Upper lobe of left lung (tissue), 6 donors: ENCODE measurements at regions not wholly inside any gene's neighbourhood (a gene's known extent, or its start where the extent isn't known, plus 50 kb on each side); places are given as distances from the start of the nearest gene placed in this dataset.
A peak's percentile ranks its signal among the peaks of the same experiment; 100 is the strongest.

Experiments
- ATAC-seq, 2 donors: fragments of 200-7000 bp; cut with Tn5 transposase; one replicate each; pipeline ENCODE4 v1.9.1; 2022; ENCODE audit warnings: mild to moderate bottlenecking in 2 of 2, moderate library complexity in 2 of 2; ENCODE audit not compliant: low FRiP score in 2 of 2
- DNase-seq, 2 donors: peaks; one replicate each; pipeline ENCODE4 v3.0.0-alpha.2; 2019 to 2020
- H3K27ac ChIP-seq, 4 donors: fragments of 200-600 bp; sonication (generic); one replicate each; pipeline ENCODE4 v1.5.1; 2016 to 2019
- H3K27me3 ChIP-seq, 4 donors: fragments of 200-600 bp; sonication (generic); one replicate each; pipeline ENCODE4 v1.5.1; 2017 to 2019
- H3K36me3 ChIP-seq, 4 donors: fragments of 200-600 bp; sonication (generic); one replicate each; pipeline ENCODE4 v1.5.1; 2016 to 2019
- H3K4me1 ChIP-seq, 4 donors: fragments of 200-600 bp; sonication (generic); one replicate each; pipeline ENCODE4 v1.5.1; 2018 to 2019
- H3K4me3 ChIP-seq, 4 donors: fragments of 200-600 bp; sonication (generic); one replicate each; pipeline ENCODE4 v1.5.1; 2017 to 2019; ENCODE audit warnings: mild to moderate bottlenecking in 2 of 4, moderate library complexity in 1 of 4
- H3K9me3 ChIP-seq, 4 donors: fragments of 200-600 bp; sonication (generic); one replicate each; pipeline ENCODE4 v1.5.1; 2018 to 2019
- CTCF ChIP-seq, 6 experiments: fragments of 450-650 bp in 4 of 6; fragments of 200-600 bp in 2 of 6; sonication (generic) in 2 of 6; IDR thresholded peaks; one replicate each; pipeline ENCODE4 v1.5.1; 2016 to 2019; ENCODE audit warnings: antibody characterized with exemption in 6 of 6
- EP300 ChIP-seq, 4 donors: sonication (generic); formaldehyde crosslinking; IDR thresholded peaks; one replicate each; pipeline ENCODE4 v1.5.1; 2017; ENCODE audit warnings: antibody characterized with exemption in 4 of 4, control low read depth in 2 of 4
- POLR2A ChIP-seq, 4 donors: fragments of 450-650 bp; IDR thresholded peaks; one replicate each; pipeline ENCODE4 v1.5.1; 2016 to 2017; ENCODE audit warnings: antibody characterized with exemption in 4 of 4, mild to moderate bottlenecking in 2 of 4
- POLR2AphosphoS5 ChIP-seq, 2 donors: sonication (generic); formaldehyde crosslinking; IDR thresholded peaks; one replicate each; pipeline ENCODE4 v1.5.1; 2017; ENCODE audit warnings: antibody characterized with exemption in 2 of 2
- WGBS, 2 donors: methylation state at CpG; one replicate each; pipeline ENCODE4 v1.1.5; 2017 to 2018; 5-methylcytosine and 5-hydroxymethylcytosine counted together
- donor health status: DM: no; HTN: no; CAD: no; lungs with moderate emphysema.
- donor health status: DM: no; HTN: yes; CAD: no; lungs with severe emphysema.

- 78 to 80% methylated on average over 3 of the region's 3 CpGs for WGBS, 2 donors
- Histone ChIP-seq H3K36me3 (no peaks in the 10 kb centered on the region), H3K4me3 (no peak overlapping the region), H3K4me1 (peaks cover 0 to 2% (median 0%) of the 10 kb centered on the region in 4 donors), H3K27me3 (no peaks in the 10 kb centered on the region), H3K9me3 (peaks cover 0 to 3% (median 0%) of the 10 kb centered on the region in 4 donors), H3K27ac (no peak overlapping the region)
- no peak for TF ChIP-seq CTCF (IDR thresholded peaks at IDR 0.05)
- TF ChIP-seq POLR2A (IDR thresholded peaks at IDR 0.05), result no peak
- no peak for TF ChIP-seq EP300 (IDR thresholded peaks at IDR 0.05)
- TF ChIP-seq POLR2AphosphoS5 (IDR thresholded peaks at IDR 0.05), result no peak
- DNase-seq, result no peak
- ATAC-seq, result no peak
Measured at GRCh38 chr6:139649732-139650131, 275.3 kb upstream of the CITED2 start.

- Histone ChIP-seq H3K27ac (no peak overlapping the region), H3K36me3 (no peaks in the 10 kb centered on the region), H3K4me1 (peaks cover 0 to 2% (median 0%) of the 10 kb centered on the region in 4 donors), H3K9me3 (peaks cover 0 to 3% (median 0%) of the 10 kb centered on the region in 4 donors), H3K27me3 (no peaks in the 10 kb centered on the region), H3K4me3 (no peak overlapping the region)
- DNase-seq, result no peak
- TF ChIP-seq CTCF (IDR thresholded peaks at IDR 0.05) (no peak), EP300 (IDR thresholded peaks at IDR 0.05) (no peak), POLR2A (IDR thresholded peaks at IDR 0.05) (no peak), POLR2AphosphoS5 (IDR thresholded peaks at IDR 0.05) (no peak)
- 88 to 92% methylated on average over 2 of the region's 2 CpGs for WGBS, 2 donors
- no peak for ATAC-seq
Measured at GRCh38 chr6:139649128-139649527, 274.7 kb upstream of the CITED2 start.

GRCh38 chr6:139648430-139649000 lies 274.1 kb upstream of the CITED2 start:
- 57 to 69% methylated on average over 7 of the region's 7 CpGs for WGBS, 2 donors
- no peak overlapping the region for H3K27ac ChIP-seq
- H3K4me3 ChIP-seq, result no peak overlapping the region
- peaks cover 0 to 3% (median 0%) of the 10 kb centered on the region in 4 donors for H3K9me3 ChIP-seq
- no peaks in the 10 kb centered on the region for H3K27me3 ChIP-seq
- H3K36me3 ChIP-seq, result no peaks in the 10 kb centered on the region
- peak in 1 of 2 donors; percentile 19 for ATAC-seq
- no peak for DNase-seq
- TF ChIP-seq EP300 (IDR thresholded peaks at IDR 0.05) (no peak), POLR2AphosphoS5 (IDR thresholded peaks at IDR 0.05) (no peak), POLR2A (IDR thresholded peaks at IDR 0.05) (no peak)
- peaks cover 0 to 2% (median 0%) of the 10 kb centered on the region in 4 donors for H3K4me1 ChIP-seq

- no peak for TF ChIP-seq EP300 (IDR thresholded peaks at IDR 0.05)
- TF ChIP-seq CTCF (IDR thresholded peaks at IDR 0.05), result no peak
- TF ChIP-seq POLR2AphosphoS5 (IDR thresholded peaks at IDR 0.05), result no peak
- no peak for TF ChIP-seq POLR2A (IDR thresholded peaks at IDR 0.05)
- DNase-seq, result no peak
- H3K27me3 ChIP-seq, result no peaks in the 10 kb centered on the region
- peaks cover 0 to 2% (median 0%) of the 10 kb centered on the region in 4 donors for H3K4me1 ChIP-seq
- no peak for ATAC-seq
- peaks cover 0 to 3% (median 0%) of the 10 kb centered on the region in 4 donors for H3K9me3 ChIP-seq
- no peaks in the 10 kb centered on the region for H3K36me3 ChIP-seq
- H3K4me3 ChIP-seq, result no peak overlapping the region
- WGBS, 2 donors, result 74 to 76% methylated on average over 5 of the region's 5 CpGs
- no peak overlapping the region for H3K27ac ChIP-seq
Measured at GRCh38 chr6:139647841-139648240, 273.4 kb upstream of the CITED2 start.

DNA sequence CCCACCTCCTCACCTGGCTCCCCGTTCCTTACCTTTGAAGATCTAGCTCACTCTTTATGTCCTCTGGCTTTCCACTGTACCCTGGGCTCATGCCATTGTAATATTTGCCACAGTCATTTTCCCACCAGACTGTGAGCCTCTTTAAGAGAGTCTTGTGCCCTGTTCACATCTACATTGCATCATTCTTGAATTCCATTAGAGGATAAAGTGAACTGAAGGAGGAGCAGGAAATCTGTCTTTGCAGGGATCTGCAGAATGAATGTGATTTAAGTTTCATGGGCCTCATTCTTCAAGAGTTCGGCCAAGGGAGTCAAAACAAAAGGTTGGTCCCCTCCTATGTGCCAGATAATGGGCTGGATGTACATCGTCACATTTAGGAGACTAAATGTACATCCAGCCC lies 272.6 kb upstream of the CITED2 start:
- H3K4me1 ChIP-seq, result peaks cover 0 to 2% (median 0%) of the 10 kb centered on the region in 4 donors
- DNase-seq (no peak), ATAC-seq (no peak)
- no peaks in the 10 kb centered on the region for H3K36me3 ChIP-seq
- H3K9me3 ChIP-seq, result peaks cover 0 to 3% (median 0%) of the 10 kb centered on the region in 4 donors
- no peak overlapping the region for H3K27ac ChIP-seq
- WGBS, 2 donors, result 82 to 90% methylated on average over 3 of the region's 3 CpGs
- H3K4me3 ChIP-seq, result no peak overlapping the region
- TF ChIP-seq POLR2A (IDR thresholded peaks at IDR 0.05) (no peak), POLR2AphosphoS5 (IDR thresholded peaks at IDR 0.05) (no peak), CTCF (IDR thresholded peaks at IDR 0.05) (no peak), EP300 (IDR thresholded peaks at IDR 0.05) (no peak)
- H3K27me3 ChIP-seq, result no peaks in the 10 kb centered on the region
